Limb (tissue), 2 donors: ENCODE measurements at regions not wholly inside any gene's neighbourhood (a gene's known extent, or its start where the extent isn't known, plus 50 kb on each side); places are given as distances from the start of the nearest gene placed in this dataset.

Experiments
- DNase-seq, 2 donors: peaks; one replicate each; pipeline ENCODE4 v3.0.0-alpha.2; 2016; ENCODE audit errors: extremely low spot score in 2 of 2

GRCh38 chr9:8088477-8088876, 288.9 kb upstream of the DMAC1 start:
- no peak for DNase-seq

GRCh38 chr9:8085986-8086385, 286.4 kb upstream of the DMAC1 start:
- DNase-seq, result no peak

GRCh38 chr9:8078641-8079140, 279.1 kb upstream of the DMAC1 start:
- DNase-seq, result no peak

- DNase-seq, result no peak
Measured at GRCh38 chr9:8074713-8075286, 275.2 kb upstream of the DMAC1 start.

- no peak for DNase-seq
Measured at GRCh38 chr9:8071445-8071798, 271.8 kb upstream of the DMAC1 start.

DNA sequence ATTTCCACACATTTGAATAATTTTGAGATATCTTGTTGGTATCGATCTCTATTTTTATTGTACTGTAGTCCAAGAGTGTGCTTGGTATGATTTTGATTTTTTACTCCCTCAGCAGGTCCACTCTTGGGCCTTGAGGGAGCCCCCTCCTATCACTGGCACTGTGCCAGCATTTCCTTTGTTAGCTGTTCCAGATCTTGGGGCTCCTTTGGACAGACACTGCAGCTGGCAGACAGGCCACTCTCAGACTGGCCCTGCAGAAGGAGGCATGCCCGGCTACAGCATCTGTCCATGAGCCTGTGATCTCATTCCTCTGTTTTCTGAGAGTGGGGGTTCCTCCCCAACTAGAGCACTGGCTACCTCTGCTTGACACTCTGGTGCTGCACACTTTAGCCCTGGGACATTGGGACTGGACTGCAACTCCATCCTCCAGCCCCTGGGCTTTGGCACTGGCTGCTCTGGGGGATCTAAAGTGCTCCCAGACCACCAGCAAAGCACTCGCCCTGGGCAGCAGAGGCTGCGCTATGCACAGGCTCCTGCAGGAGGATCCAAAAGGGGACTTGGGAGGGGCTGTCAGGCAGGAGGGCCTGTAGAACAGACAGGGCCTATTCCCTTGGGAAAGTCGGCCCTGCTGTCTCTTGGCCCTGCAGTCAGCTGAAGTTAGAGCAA, 271.3 kb upstream of the DMAC1 start:
- DNase-seq, result no peak

GRCh38 chr9:8062459-8062858, 262.9 kb upstream of the DMAC1 start:
- no peak for DNase-seq

DNA sequence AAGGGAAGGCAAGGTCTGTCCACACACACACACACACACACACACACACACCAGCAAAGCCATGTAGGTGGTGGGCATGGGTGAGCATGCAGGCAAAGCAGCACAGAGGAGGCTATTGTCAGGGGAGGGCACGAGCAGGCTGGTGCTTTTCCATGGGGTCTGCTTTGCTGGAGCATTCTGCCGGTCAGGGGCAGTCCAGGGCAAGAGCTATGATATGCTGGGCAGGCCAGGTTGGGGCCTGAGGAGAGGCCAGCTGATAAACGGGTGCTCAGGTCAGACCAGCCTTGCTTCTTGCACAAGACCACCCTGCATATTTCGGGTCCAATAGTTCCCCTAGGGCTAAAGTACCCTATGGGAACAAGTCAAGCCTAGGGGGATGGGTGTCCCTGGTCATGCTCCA, 253.9 kb upstream of the DMAC1 start:
- no peak for DNase-seq

DNA sequence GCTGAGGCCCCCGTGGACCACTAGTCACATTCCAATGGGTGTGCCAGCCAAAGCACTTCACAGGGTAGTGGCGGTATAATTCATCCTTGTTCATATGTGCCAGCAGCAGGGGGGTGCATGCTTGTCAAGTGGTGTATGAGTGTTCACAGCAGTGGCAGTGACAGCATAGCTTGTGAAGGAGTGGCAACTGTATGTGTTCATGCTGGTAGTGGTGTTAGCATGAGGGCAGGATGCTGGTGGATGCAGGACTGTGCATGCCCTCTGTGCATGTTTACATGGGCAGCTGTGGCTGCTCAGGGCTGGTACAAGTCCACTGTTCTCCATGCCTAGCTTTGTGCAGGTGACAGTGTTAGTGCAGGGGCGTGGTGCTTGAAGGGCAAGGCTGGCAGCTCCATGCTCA, 253.4 kb upstream of the DMAC1 start:
- no peak for DNase-seq

GRCh38 chr9:8037745-8038144, 238.2 kb upstream of the DMAC1 start:
- no peak for DNase-seq

DNA sequence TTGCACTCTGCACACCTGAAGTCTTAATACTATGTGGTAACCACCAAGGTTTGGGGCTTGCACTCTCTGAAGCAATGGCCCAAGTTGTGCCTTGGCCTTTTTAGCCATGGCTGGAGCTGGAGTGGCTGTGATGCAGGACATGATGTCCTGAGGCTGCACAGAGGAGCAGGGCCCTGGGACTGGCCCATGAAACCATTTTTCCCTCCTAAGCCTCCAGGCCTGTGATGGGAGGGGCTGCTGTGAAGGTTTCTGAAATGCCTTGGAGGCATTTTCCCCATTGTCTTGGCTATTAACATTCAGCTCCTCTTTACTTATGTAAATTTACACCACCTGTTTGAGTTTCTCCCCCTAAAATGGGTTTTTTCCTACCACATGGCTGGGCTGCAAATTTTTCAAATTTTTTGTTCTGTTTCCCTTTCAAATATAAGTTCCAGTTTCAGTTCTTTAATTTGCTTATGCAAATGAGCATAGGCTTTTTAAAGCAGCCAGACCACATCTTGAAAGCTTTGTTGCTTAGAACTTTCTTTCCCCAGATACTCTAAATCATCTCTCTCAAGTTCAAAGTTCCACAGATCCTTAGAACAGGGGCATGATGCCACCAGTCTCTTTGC, 237.4 kb upstream of the DMAC1 start:
- no peak for DNase-seq

DNA sequence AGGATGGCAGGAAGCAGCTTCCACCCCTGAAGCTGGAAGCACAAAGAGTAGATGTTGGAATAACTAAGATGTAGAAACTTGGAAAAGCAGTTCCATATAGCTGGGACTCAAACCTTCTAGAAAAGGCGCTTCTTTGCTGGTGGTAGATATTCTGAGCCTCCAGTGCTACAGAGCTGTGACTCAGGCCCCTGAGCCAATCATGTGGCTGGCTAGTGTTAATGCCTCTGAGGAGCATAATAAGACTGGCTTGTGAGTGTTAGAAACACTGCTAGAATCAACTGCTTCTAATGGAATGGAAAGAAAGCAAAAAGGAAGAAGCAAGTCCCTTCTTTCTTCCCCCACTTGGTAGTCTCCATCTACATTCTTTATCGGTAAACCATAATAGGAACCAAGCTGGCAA, 234.2 kb upstream of the DMAC1 start:
- DNase-seq, result no peak

- no peak for DNase-seq
Measured at GRCh38 chr9:8030095-8030494, 230.5 kb upstream of the DMAC1 start.

DNA sequence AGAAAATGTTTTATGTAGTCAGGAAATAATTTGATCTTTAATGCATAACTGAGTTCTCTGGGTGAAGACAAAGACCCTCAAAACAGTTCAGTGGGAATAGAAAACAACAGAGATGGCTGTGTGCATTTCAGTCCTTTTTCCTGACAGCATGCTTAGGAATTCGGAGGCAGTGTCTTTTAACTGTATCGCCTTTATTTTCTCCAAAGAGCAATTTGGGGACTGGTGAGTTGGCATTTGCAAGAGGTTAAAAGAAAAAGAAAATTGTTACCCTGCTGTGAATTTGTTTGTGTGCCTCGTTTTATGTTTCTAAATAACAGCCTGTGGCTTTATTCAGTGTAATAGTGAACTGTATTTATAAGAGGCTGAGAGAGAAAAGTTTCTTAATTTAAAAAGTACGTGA, 227.8 kb upstream of the DMAC1 start:
- no peak for DNase-seq

GRCh38 chr9:8025551-8025950, 226.0 kb upstream of the DMAC1 start:
- no peak for DNase-seq

DNA sequence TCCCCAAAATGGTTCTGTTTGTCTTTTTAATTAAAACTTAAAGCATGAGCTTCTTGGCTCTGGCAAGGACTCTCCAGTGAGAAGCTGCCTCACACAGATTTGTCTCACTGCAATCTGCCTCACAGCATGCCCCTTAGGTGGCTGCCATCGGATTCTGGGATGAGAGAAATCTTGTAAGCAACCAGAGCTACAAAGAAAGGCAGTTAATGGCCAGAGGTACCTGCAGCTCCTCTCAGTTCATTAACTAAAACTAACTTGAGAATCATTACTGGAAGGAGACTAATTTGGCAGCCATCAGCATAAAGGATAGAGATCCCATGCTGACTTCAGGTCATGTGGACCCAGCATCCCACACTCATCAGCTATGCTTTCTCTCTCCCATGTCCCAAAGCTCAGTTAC, 220.6 kb upstream of the DMAC1 start:
- DNase-seq, result no peak

GRCh38 chr9:8019636-8020035, 220.1 kb upstream of the DMAC1 start:
- DNase-seq, result no peak

DNA sequence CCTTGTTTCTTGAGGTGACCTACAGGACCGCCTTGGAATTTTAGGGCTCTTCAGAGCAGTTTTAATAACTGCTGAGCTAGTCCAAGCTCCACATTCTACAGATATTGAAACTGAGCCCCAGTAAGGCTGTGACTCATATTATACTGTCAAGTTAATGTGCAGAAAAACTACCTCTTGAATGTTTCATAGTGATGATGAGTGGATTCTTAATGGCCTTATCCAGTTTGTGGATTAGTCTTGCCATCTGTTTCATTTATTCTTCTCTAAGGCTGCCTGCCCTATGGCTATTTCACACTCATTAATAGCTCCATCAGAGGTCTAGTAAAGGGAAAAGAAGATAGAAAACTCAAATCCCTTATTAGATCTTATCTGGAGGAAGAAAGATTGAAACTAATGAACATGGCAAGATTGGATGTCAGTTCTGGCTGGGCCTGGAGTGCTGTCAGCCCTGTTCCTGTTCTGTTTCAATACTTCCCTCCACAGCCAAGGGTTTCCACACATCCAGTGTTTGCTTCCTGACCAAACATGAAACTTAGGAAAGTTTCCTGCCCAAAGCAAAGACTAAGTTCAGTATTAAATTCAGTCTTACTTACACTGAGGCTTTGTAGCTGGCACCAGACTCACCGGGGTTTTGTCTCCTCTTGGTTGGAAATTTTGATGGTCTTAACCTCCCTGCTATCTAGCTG, 215.6 kb upstream of the DMAC1 start:
- DNase-seq, result no peak

DNA sequence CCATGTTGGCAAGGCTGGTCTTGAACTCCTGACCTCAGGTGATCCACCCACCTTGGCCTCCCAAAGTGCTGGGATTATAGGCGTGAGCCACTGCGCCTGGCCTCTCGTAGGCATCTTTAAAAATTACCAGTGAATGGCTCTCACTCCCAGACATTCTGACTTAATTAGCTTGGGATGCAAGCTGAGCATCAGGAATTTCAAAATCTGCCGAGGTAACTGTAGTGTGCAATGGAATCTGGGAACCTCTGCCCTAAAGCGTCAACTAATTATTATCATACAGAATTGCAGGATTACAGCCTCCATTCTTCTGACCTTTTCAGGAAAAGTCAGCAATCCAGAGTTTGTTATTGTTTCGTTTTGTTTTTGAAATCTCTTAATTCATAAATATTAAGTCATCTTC, 213.4 kb upstream of the DMAC1 start:
- no peak for DNase-seq

- peak in 1 of 2 donors; percentile 9 for DNase-seq
Measured at GRCh38 chr9:8011974-8012373, 212.4 kb upstream of the DMAC1 start.

DNA sequence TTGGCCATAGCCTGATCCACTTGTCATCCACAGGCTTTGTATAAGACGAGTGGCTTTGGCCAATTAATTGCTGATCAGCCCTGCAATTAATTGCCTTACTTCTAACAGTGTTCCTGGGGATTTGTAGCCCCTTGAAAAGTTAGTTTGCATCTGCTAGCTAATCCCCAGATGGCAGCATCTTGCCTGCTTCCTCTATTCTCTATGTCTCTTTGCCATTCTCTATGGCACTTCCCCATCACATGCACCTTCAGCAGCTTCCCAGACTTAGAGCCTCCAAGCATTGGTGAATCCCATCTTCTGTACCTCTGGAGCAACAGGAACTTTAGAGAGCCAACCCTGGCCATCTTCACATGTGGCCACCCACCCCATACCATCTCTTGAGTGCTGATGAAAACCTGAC, 197.0 kb upstream of the DMAC1 start:
- DNase-seq, result no peak

DNA sequence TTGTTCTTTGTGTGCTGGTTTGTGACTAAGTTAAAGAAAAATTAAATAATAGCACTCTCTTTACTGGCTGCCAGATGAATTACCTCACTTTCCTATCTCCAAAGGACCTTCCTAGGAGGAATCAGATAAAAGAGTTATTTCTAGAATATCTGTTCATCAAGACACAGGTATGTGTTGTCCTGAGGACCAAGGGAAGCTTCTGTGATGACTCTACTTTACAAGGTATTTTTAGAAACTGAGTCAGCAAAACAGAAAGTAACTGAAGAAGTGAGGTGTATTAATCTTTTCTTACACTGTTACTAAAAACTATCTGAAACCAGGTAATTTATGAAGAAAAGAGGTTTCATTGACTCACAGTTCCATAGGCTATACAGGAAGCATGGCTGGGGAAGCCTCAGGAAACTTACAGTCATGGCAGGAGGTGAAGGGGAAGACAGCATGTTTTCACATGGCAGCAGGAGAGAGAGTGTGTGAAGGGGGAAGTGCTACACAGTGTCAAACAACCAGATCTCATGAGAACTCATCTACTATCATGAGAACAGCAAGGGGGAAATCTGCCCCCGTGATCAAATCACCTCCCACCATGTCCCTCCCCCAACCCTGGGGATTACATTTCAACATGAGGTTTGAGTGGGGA, 189.2 kb upstream of the DMAC1 start:
- no peak for DNase-seq
